ENCODE measurements at regions not wholly inside any gene's neighbourhood (a gene's known extent, or its start where the extent isn't known, plus 50 kb on each side); places are given as distances from the start of the nearest gene placed in this dataset.

DNA sequence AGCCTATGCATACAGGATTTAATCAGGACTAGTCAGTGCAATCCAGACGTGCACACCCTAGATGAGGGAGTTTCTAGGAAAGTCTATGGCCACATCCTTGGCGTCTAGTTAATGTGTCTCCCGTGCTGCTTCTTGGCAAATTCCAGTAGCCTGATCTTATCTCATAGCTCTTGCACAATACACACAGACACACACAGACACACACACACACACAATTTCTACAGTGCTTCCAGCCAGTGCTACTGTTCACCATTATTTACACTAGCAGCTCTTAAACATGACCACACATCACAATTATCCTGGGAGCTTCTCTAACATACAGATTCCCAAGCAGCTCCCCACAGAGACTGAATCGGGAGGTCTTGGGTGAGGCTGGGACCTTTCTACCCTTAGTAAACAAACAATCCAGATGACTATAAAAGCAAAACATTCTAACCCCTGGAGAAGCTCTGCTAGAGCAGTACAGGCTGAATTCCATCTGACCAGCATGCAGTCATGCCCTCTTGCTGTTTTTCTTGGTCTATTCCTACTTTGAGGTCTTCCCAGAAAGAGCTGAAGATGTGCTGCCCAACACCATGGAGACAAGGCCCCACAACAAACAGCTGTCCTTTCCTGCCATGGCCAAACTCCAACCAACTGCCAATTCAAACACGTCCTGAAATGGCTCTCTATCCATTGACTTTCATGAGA, 236.6 kb downstream of the DEPDC1B start (continued):
- TF ChIP-seq ZBTB42 (CRISPR knock-in tag; IDR thresholded peaks at IDR 0.05): no peak
- TF ChIP-seq MAFG (CRISPR knock-in tag; IDR thresholded peaks at IDR 0.05): no peak
- TF ChIP-seq EP300 (IDR thresholded peaks at IDR 0.05; ENCODE audit: low read depth in 2 of 2, low read length in 2 of 2): peak in 1 of 2 experiments; percentile 56; a peak in 2 of 4 replicates
- peak; percentile 63; the same call in 1 of the 2 replicates for TF ChIP-seq EP300 (CRISPR knock-in tag; IDR thresholded peaks at IDR 0.05; ENCODE audit: borderline replicate concordance)
- TF ChIP-seq, protein P1, sequence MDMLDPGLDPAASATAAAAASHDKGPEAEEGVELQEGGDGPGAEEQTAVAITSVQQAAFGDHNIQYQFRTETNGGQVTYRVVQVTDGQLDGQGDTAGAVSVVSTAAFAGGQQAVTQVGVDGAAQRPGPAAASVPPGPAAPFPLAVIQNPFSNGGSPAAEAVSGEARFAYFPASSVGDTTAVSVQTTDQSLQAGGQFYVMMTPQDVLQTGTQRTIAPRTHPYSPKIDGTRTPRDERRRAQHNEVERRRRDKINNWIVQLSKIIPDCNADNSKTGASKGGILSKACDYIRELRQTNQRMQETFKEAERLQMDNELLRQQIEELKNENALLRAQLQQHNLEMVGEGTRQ (IDR thresholded peaks at IDR 0.05; ENCODE audit: low read depth, low read length): no peak
- TF ChIP-seq, protein P1 (CRISPR knock-in tag; IDR thresholded peaks at IDR 0.05; ENCODE audit: borderline replicate concordance): no peak
- TF ChIP-seq RAD51 (IDR thresholded peaks at IDR 0.05; ENCODE audit: borderline replicate concordance): no peak
- TF ChIP-seq NFYC (CRISPR knock-in tag; IDR thresholded peaks at IDR 0.05): no peak
- no peak for TF ChIP-seq SETDB1 (CRISPR knock-in tag; IDR thresholded peaks at IDR 0.05; ENCODE audit: borderline replicate concordance)
- no peak for TF ChIP-seq ZBTB8A (CRISPR knock-in tag; IDR thresholded peaks at IDR 0.05; ENCODE audit: borderline replicate concordance, low read depth)
- TF ChIP-seq ESRRA (CRISPR knock-in tag; IDR thresholded peaks at IDR 0.05; ENCODE audit: low read depth): no peak; the same call in 1 of the 2 replicates
- TF ChIP-seq POLR2AphosphoS5 (IDR thresholded peaks at IDR 0.05; ENCODE audit: low read depth, low read length): no peak
- 0 out of 2 replicates have a peak, but pooled peaks have one; percentile 52 for TF ChIP-seq SOX13 (IDR thresholded peaks at IDR 0.05)
- TF ChIP-seq SOX13 (CRISPR knock-in tag; conservative IDR thresholded peaks at IDR 0.05 in 1 of 2, IDR thresholded peaks at IDR 0.05 in 1 of 2): peak in 1 of 2 experiments; percentile 78; a peak in 2 of 4 replicates
- no peak for TF ChIP-seq ZNF7 (CRISPR knock-in tag; IDR thresholded peaks at IDR 0.05)
- TF ChIP-seq ZNF709 (CRISPR knock-in tag; IDR thresholded peaks at IDR 0.05): no peak
- TF ChIP-seq ZNF670 (CRISPR knock-in tag; IDR thresholded peaks at IDR 0.05; ENCODE audit: borderline replicate concordance): no peak
- TF ChIP-seq NFE2L2 (IDR thresholded peaks at IDR 0.05; ENCODE audit: low read length): no peak
- TF ChIP-seq ZNF333 (CRISPR knock-in tag; IDR thresholded peaks at IDR 0.05; ENCODE audit: borderline replicate concordance): no peak
- no peak for TF ChIP-seq ZNF224 (CRISPR knock-in tag; IDR thresholded peaks at IDR 0.05)
- TF ChIP-seq, protein P2, sequence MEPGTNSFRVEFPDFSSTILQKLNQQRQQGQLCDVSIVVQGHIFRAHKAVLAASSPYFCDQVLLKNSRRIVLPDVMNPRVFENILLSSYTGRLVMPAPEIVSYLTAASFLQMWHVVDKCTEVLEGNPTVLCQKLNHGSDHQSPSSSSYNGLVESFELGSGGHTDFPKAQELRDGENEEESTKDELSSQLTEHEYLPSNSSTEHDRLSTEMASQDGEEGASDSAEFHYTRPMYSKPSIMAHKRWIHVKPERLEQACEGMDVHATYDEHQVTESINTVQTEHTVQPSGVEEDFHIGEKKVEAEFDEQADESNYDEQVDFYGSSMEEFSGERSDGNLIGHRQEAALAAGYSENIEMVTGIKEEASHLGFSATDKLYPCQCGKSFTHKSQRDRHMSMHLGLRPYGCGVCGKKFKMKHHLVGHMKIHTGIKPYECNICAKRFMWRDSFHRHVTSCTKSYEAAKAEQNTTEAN (CRISPR knock-in tag; conservative IDR thresholded peaks at IDR 0.05): peak; percentile 98
- TF ChIP-seq ERF (CRISPR knock-in tag; IDR thresholded peaks at IDR 0.05): no peak
- no peak for TF ChIP-seq GZF1 (CRISPR knock-in tag; IDR thresholded peaks at IDR 0.05)
- peak; percentile 45; the same call in 1 of the 2 replicates for TF ChIP-seq ARNT2 (CRISPR knock-in tag; IDR thresholded peaks at IDR 0.05; ENCODE audit: low read depth)
- TF ChIP-seq ZNF451 (CRISPR knock-in tag; IDR thresholded peaks at IDR 0.05): no peak
- TF ChIP-seq, protein P3, sequence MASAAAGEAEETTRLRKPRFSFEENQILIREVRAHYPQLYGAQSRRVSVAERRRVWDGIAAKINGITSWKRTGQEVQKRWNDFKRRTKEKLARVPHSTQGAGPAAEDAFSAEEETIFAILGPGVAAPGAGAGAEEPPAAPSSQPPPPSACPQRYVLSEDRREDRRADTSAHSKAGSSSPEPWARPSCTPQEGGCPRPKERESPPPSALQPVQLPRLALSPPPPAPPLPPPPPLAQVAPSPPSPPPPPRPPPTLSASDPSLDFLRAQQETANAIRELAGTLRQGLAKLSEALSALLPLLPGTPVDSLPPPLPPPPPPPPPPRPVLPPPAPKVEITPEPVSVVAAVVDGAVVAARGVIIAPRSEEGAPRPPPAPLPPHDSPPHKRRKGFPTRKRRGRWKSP (CRISPR knock-in tag; IDR thresholded peaks at IDR 0.05): peak; percentile 60; the same call in 1 of the 2 replicates
